ENCODE measurements at regions not wholly inside any gene's neighbourhood (a gene's known extent, or its start where the extent isn't known, plus 50 kb on each side); places are given as distances from the start of the nearest gene placed in this dataset.
"Not testable (repeated sequence)": the region's sequence is repeated elsewhere in the genome, so short reads cannot be mapped to it uniquely, and the experiment has no call there.

DNA sequence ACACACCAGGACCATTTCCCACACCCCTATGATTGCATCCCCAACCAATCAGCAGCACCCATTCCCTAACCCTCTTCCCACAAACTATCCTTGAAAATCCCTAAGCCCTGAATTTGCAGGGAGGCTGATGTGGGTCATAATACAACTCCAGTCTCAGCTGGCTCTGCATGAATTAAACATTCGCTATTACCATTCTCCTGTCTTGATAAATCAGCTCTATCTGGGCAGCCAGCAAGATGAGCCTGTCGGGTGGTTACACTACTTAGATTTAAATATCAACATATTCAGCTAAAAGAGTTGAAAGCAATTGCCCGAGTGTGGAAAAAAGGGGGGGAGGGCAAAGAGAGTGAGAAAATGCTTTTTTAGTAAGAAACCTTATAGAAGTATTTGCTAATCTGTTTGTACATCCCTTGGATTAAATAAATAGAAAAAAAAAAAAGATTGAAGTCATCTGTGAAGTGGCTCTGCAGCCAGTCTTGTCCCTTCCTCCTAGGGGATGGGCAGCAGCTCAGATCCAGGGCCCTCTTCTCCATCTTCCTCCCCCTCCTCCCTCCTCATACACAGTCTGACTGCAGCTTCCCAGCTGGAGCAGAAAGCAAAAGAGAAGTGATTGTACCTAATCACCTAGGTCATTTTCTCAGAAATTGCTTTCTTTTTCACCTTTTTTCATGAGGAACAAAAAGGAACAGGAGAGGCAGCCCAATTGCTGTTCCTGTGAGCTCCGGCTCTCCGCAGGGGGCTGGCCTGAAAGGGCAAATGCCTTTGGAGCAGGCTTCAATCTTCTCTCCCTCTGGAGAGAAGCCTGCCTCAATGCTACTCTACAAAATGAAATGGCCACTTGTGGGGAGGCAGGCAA lies 356.6 kb upstream of the SULF2 start:
- Histone ChIP-seq H3K27ac (no peak overlapping the region), H3K36me3 (no peaks in the 10 kb centered on the region), H3K9me3 (replicated peaks) (peaks cover 6% of the 10 kb centered on the region; the same call in 1 of the 2 replicates), H3K4me1 (replicated peaks) (no peaks in the 10 kb centered on the region), H3K27me3 (replicated peaks) (0 out of 2 replicates have a peak, but pooled peaks cover 2% of the 10 kb centered on the region), H3K4me3 (no peak overlapping the region)
- no peak for DNase-seq (ENCODE audit: low read depth in 1 of 2, low spot score in 2 of 2)

DNA sequence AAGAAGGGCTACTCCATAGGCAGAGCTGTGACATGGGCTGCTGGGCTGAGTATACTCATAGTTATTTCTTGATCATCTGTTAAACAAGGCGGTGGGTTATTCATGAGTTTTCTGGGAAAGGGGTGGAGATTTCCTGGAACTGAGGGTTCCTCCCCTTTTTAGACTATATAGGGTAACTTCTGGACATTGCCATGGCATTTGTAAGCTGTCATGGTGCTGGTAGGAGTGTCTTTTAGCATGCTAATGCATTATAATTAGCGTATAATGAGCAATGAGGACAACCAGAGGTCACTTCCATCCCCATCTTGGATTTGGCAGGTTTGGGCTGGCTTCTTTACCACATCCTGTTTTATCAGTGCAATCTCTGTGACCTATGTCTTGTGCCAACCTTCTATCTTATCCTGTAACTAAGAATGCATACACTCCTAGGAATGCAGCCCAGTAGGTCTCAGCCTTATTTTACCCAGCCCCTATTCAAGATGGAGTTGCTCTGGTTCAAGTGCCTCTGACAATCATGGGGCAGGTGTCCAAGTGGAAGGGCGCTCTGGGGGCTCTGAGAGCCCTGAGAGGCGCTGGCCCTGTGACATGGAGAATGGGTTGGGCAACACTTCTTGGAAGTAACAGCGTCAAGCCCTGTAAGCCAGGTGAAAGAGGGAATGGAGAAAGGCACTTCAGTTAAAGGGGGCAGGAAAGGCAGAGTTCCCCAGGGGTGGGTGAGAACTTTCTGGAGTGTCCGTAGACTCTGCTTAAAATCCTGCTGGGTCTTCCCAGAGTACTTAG lies 354.2 kb upstream of the SULF2 start:
- H3K4me3 ChIP-seq: no peak overlapping the region
- no peaks in the 10 kb centered on the region for H3K36me3 ChIP-seq
- peaks cover 6% of the 10 kb centered on the region; the same call in 1 of the 2 replicates for H3K9me3 ChIP-seq (replicated peaks)
- H3K27me3 ChIP-seq (replicated peaks): no peaks in the 10 kb centered on the region
- no peak overlapping the region for H3K27ac ChIP-seq
- no peak for DNase-seq (ENCODE audit: low read depth in 1 of 2, low spot score in 2 of 2)
- no peaks in the 10 kb centered on the region for H3K4me1 ChIP-seq (replicated peaks)

DNA sequence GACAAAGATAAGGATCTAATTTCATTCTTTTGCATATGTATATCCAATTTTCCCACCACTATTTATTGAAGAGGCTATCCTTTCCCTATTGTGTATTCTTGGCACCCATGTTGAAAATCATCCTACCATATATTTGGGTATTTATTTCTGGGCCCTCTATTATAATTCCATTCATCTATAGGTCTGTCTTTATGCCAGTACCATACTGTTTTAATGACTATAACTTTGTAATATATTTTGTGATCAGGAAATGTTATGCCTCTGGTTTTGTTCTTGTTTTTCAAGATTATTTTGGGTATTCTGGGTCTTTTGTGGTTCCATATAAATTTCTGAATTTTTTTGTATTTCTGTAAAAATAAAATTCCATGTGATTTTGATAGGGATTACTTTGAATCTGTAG lies 347.6 kb upstream of the SULF2 start:
- peaks cover 3% of the 10 kb centered on the region; the same call in 1 of the 2 replicates for H3K27me3 ChIP-seq (replicated peaks)
- H3K4me3 ChIP-seq: no peak overlapping the region
- no peaks in the 10 kb centered on the region for H3K36me3 ChIP-seq
- H3K9me3 ChIP-seq (replicated peaks): no peaks in the 10 kb centered on the region
- H3K4me1 ChIP-seq (replicated peaks): no peaks in the 10 kb centered on the region
- H3K27ac ChIP-seq: no peak overlapping the region
- no peak for DNase-seq (ENCODE audit: low read depth in 1 of 2, low spot score in 2 of 2)

DNA sequence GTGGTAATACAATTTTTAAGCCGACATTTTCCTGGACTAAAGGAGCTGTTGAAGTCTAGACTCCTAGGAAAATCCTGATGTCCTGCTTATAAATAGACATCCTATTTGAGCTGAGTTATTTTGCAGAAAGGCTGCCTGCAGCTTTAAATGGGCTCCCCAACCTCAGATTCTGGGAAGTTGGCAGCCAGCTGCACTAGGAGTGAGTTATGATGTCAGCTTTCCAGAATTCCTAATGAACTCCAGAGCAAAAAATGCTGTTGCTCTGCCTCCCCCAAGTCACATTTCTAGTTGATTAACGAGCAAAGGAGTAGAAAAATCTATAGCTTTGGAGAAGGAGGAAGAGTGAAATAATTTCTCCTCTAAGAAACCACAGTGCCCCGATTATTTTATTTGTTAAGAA lies 346.3 kb upstream of the SULF2 start:
- no peaks in the 10 kb centered on the region for H3K4me1 ChIP-seq (replicated peaks)
- H3K27me3 ChIP-seq (replicated peaks): peaks cover 3% of the 10 kb centered on the region; the same call in 1 of the 2 replicates
- DNase-seq (ENCODE audit: low read depth in 1 of 2, low spot score in 2 of 2): no peak
- H3K36me3 ChIP-seq: no peaks in the 10 kb centered on the region
- no peak overlapping the region for H3K4me3 ChIP-seq
- H3K27ac ChIP-seq: no peak overlapping the region
- no peaks in the 10 kb centered on the region for H3K9me3 ChIP-seq (replicated peaks)

DNA sequence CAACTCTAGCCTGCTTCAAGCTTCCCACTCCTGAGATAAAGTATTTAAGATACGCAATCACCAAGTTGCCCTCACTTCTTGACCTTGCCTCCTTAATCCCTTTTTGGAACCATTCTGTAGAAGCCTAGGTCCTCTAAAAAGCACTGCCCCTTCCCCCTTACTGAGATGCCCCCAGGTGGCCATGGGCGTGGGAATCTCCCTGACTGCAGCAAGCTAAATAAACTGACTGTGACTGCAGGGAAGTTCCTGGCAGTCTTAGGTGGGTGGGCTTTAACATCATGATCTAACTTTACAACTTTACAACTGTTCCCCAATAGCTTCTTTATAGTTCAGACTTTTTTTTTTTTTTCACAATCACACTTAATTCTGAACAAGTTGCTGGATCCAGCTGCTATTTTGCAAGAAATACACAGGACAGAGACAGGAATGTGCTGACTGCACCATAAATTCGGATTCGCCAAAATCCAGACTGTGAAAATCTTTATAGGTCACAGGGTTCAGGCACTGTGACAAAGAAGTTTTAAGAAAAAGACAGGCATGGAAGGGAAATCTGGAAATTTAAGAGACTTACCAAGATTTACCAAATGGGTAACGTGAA lies 344.2 kb upstream of the SULF2 start:
- no peaks in the 10 kb centered on the region for H3K4me1 ChIP-seq (replicated peaks)
- H3K36me3 ChIP-seq: no peaks in the 10 kb centered on the region
- no peak for DNase-seq (ENCODE audit: low read depth in 1 of 2, low spot score in 2 of 2)
- no peak overlapping the region for H3K27ac ChIP-seq
- no peaks in the 10 kb centered on the region for H3K9me3 ChIP-seq (replicated peaks)
- H3K4me3 ChIP-seq: no peak overlapping the region
- H3K27me3 ChIP-seq (replicated peaks): peaks cover 3% of the 10 kb centered on the region; the same call in 1 of the 2 replicates

DNA sequence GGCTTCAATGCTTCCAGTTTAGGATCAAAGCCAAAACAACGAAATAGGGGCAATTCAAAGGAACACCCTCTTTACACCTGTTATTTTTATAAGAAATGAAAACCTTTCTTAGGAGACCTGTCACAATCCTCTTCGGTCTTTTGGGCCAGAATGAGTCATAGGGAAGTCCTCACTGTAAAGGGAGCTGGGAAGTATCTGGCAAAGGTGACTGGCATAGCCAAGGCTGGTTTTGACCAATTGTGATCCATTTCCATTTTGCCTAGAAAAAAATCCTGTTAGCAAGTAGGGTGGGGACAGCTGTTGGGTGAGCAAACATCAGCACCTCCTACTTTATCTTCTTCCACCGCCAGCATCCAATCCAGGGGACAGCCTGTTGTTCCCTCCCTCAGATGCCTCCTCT lies 343.2 kb upstream of the SULF2 start:
- Histone ChIP-seq H3K4me3 (no peak overlapping the region), H3K27ac (no peak overlapping the region), H3K36me3 (no peaks in the 10 kb centered on the region), H3K4me1 (replicated peaks) (no peaks in the 10 kb centered on the region), H3K9me3 (replicated peaks) (no peaks in the 10 kb centered on the region), H3K27me3 (replicated peaks) (peaks cover 3% of the 10 kb centered on the region; the same call in 1 of the 2 replicates)
- no peak for DNase-seq (ENCODE audit: low read depth in 1 of 2, low spot score in 2 of 2)

DNA sequence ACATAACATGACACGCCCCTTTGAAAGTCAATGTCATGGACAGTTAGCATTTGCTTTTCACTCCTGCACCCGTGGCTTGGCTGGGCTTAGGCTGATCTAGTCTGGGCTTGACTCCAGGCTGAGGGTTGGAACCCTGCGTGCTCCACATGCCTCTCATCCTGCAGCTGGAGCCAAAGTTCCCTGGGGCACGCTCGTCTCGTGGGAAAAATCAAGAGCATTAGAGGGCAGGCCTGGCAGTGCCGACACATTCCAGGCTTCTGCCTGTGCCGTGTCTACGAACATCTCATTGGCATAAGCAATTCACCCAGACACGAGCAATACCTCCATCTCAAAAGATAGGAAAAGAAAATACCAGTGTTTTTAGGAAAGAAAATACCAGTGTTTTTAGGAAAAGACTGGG lies 342.7 kb upstream of the SULF2 start:
- H3K4me3 ChIP-seq; H3K36me3 ChIP-seq; H3K4me1 ChIP-seq (replicated peaks); H3K27me3 ChIP-seq (replicated peaks); DNase-seq (ENCODE audit: low read depth in 1 of 2, low spot score in 2 of 2); H3K27ac ChIP-seq; H3K9me3 ChIP-seq (replicated peaks): not testable (repeated sequence)

DNA sequence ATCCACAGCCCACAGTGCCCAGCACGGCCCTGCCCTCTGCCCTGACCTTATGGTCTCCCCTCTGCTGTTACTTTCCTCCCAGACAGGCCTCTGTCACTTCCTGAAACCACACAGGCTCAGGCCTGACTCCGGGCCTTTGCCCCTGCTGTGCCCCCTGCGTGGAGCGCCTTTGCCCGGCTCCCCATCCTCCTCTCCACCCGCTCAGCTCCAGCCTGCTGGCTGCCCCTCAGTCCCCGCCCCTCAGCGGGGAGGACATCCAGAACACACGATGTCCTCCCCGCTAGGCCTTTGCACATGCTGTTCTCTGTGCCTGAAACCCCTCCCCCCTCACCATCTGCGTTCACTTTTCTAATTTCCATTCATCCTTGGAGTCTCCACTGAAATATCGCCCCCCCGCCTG lies 341.9 kb upstream of the SULF2 start:
- not testable (repeated sequence) for H3K9me3 ChIP-seq (replicated peaks); H3K4me3 ChIP-seq; H3K4me1 ChIP-seq (replicated peaks); H3K27me3 ChIP-seq (replicated peaks); H3K27ac ChIP-seq; DNase-seq (ENCODE audit: low read depth in 1 of 2, low spot score in 2 of 2); H3K36me3 ChIP-seq

DNA sequence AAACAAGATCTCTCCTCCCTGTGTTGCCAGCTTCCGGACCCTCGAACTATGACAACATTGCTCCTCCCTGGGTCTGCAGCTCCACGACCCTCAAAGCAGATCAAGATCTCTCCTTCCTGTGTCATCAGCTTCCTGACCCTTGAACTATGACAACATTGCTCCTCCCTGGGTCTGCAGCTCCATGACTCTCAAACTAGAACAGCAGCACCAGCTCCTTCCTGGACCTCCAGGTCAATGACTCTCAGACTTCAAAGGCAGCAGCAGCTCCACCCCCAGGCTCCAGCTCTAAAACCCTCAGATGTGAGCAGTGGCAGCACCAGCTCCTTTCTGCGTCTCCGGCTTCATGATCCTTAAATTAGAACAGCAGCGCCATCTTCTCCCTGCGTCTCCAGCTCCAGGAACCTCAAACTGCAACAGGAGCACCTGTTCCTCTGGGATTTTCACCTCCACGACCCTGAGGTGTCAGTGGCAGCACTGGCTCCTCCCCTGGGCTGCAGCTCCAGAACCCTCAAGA lies 341.0 kb upstream of the SULF2 start:
- H3K4me1 ChIP-seq (replicated peaks): no peaks in the 10 kb centered on the region
- H3K27me3 ChIP-seq (replicated peaks): no peaks in the 10 kb centered on the region; the same call in 1 of the 2 replicates
- no peaks in the 10 kb centered on the region for H3K36me3 ChIP-seq
- no peak for DNase-seq (ENCODE audit: low read depth in 1 of 2, low spot score in 2 of 2)
- H3K4me3 ChIP-seq: no peak overlapping the region
- H3K9me3 ChIP-seq (replicated peaks): no peaks in the 10 kb centered on the region
- no peak overlapping the region for H3K27ac ChIP-seq

DNA sequence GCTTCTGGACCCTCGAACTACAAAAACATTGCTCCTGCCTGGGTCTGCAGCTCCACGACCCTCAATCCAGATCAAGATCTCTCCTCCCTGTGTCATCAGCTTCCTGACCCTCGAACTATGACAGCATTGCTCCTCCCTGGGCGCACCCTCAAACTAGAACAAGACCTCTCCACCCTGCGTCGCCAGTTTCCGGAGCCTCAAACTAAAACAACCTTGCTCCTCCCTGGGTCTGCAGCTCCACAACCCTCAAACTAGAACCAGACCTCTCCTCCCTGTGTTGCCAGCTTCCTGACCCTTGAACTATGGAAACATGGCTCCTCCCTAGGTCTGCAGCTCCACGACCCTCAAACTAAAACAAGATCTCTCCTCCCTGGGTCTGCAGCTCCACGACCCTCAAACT lies 339.7 kb upstream of the SULF2 start:
- no peak overlapping the region for H3K27ac ChIP-seq
- no peak for DNase-seq (ENCODE audit: low read depth in 1 of 2, low spot score in 2 of 2)

DNA sequence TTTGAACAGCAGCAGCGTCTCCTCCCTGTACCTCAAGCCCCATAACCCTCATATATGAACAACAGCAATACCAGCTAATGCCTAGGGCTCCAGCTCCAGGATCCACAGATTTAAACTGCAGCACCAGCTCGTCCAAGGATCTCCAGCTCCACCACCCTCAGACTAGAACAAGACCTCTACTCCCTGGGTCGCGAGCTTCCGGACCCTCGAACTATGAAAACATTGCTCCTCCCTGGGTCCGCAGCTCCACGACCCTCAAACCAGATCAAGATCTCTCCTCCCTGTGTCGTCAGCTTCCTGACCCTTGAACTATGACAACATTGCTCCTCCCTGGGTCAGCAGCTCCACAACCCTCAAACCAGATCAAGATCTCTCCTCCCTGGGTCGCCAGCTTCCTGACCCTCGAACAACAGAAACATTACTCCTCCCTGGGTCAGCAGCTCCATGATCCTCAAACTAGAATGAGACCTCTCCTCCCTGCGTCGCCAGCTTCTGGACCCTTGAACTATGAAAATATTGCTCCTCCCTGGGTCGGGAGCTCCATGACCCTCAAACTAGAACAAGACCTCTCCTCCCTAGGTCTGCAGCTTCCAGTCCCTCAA lies 339.0 kb upstream of the SULF2 start:
- no peaks in the 10 kb centered on the region for H3K36me3 ChIP-seq
- H3K27me3 ChIP-seq (replicated peaks): no peaks in the 10 kb centered on the region
- no peaks in the 10 kb centered on the region for H3K4me1 ChIP-seq (replicated peaks)
- DNase-seq (ENCODE audit: low read depth in 1 of 2, low spot score in 2 of 2): no peak
- H3K9me3 ChIP-seq (replicated peaks): no peaks in the 10 kb centered on the region
- no peak overlapping the region for H3K27ac ChIP-seq
- H3K4me3 ChIP-seq: no peak overlapping the region

More for the DNA sequence above, 339.7 kb upstream of the SULF2 start:
- Histone ChIP-seq H3K9me3 (replicated peaks) (no peaks in the 10 kb centered on the region), H3K27me3 (replicated peaks) (no peaks in the 10 kb centered on the region; the same call in 1 of the 2 replicates), H3K4me3 (no peak overlapping the region), H3K36me3 (no peaks in the 10 kb centered on the region), H3K4me1 (replicated peaks) (no peaks in the 10 kb centered on the region)

DNA sequence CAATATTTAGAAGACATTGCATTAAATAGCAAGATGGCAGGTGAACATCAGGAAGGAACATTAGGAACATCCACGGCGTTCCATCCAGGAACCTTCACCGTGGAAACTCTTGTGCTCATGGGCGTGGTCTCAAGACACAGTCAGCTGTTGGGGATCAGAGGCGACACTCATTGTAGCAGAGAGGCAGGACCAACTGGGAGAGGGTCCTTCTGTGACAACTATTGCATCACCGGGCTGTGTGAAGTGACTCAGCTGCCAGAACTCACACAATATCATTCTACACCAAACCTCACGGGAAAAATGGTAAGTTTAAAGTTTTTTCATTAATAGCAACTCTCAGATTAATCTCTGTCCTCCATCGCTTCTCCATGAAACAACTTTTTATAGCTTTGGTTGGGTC lies 334.8 kb upstream of the SULF2 start:
- Histone ChIP-seq H3K36me3 (no peaks in the 10 kb centered on the region), H3K4me3 (no peak overlapping the region), H3K27me3 (replicated peaks) (no peaks in the 10 kb centered on the region), H3K27ac (no peak overlapping the region), H3K4me1 (replicated peaks) (no peaks in the 10 kb centered on the region), H3K9me3 (replicated peaks) (no peaks in the 10 kb centered on the region)
- no peak for DNase-seq (ENCODE audit: low read depth in 1 of 2, low spot score in 2 of 2)

DNA sequence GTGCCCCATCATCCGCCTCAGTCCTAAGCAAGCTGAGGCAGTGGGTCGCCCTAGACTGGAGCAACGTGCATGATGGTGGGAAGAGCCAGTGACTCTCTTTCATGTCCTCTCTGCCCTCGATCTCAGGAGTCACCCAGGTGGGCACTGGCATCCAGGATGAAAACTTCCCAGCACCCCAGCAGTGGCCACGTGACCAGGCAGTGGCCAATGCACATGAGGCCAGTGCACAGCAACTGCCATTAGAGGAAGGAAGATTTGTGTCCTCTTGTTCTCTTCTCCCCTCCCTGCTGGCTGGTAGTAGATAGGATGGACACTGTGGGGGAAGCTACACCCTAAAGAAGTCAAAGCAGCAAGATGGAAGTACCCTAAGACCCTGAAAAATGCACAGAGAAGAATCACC lies 334.1 kb upstream of the SULF2 start:
- H3K27me3 ChIP-seq (replicated peaks); H3K4me1 ChIP-seq (replicated peaks); H3K4me3 ChIP-seq; H3K9me3 ChIP-seq (replicated peaks); DNase-seq (ENCODE audit: low read depth in 1 of 2, low spot score in 2 of 2); H3K36me3 ChIP-seq; H3K27ac ChIP-seq: not testable (repeated sequence)

Measured in SJSA1 (cell line).